ENCODE measurements at regions not wholly inside any gene's neighbourhood (a gene's known extent, or its start where the extent isn't known, plus 50 kb on each side); places are given as distances from the start of the nearest gene placed in this dataset.

- TF ChIP-seq POLR2A (IDR thresholded peaks at IDR 0.05) (no peak), CTCF (IDR thresholded peaks at IDR 0.05) (no peak)
These were observed 544.6 kb upstream of the B3GAT1 start for GRCh38 chr11:134956450-134957210.
